ENCODE measurements at regions not wholly inside any gene's neighbourhood (a gene's known extent, or its start where the extent isn't known, plus 50 kb on each side); places are given as distances from the start of the nearest gene placed in this dataset.
A peak's percentile ranks its signal among the peaks of the same experiment; 100 is the strongest.

GRCh38 chr16:85319208-85319983 lies 207.1 kb upstream of the CIBAR2 start:
- intact Hi-C loops (cut with DNase I): no loop called here
- TF ChIP-seq CTCF (IDR thresholded peaks at IDR 0.05) (no peak), POLR2A (IDR thresholded peaks at IDR 0.05) (no peak)
- peak overlapping the region; percentile 65 to 96 (median 88) for H3K27ac ChIP-seq
- no peaks in the 10 kb centered on the region for H3K9me3 ChIP-seq
- no peaks in the 10 kb centered on the region for H3K36me3 ChIP-seq (replicated peaks in 1 of 2; ENCODE audit: insufficient read depth in 1 of 2, low read depth in 2 of 2)
- DNase-seq: no peak
- H3K4me3 ChIP-seq: no peak overlapping the region
- no peak for ATAC-seq
- no peaks in the 10 kb centered on the region for H3K27me3 ChIP-seq
- peaks cover 81% of the 10 kb centered on the region for H3K4me1 ChIP-seq
- WGBS, 2 donors: 92 to 96% methylated on average over 12 to 24 of the region's 24 CpGs

- TF ChIP-seq CTCF (IDR thresholded peaks at IDR 0.05) (no peak), POLR2A (IDR thresholded peaks at IDR 0.05) (no peak)
- Histone ChIP-seq H3K27me3 (no peaks in the 10 kb centered on the region), H3K27ac (peak overlapping the region; percentile 46 to 96 (median 88)), H3K36me3 (replicated peaks in 1 of 2; ENCODE audit: insufficient read depth in 1 of 2, low read depth in 2 of 2) (no peaks in the 10 kb centered on the region), H3K4me3 (no peak overlapping the region), H3K9me3 (no peaks in the 10 kb centered on the region), H3K4me1 (peaks cover 81% of the 10 kb centered on the region)
- ATAC-seq (no peak), DNase-seq (no peak)
- 83 to 85% methylated on average over 19 of the region's 19 CpGs for WGBS, 2 donors
- intact Hi-C loops (cut with DNase I): no loop called here
Measured at GRCh38 chr16:85319984-85320440, 207.7 kb upstream of the CIBAR2 start.

DNA sequence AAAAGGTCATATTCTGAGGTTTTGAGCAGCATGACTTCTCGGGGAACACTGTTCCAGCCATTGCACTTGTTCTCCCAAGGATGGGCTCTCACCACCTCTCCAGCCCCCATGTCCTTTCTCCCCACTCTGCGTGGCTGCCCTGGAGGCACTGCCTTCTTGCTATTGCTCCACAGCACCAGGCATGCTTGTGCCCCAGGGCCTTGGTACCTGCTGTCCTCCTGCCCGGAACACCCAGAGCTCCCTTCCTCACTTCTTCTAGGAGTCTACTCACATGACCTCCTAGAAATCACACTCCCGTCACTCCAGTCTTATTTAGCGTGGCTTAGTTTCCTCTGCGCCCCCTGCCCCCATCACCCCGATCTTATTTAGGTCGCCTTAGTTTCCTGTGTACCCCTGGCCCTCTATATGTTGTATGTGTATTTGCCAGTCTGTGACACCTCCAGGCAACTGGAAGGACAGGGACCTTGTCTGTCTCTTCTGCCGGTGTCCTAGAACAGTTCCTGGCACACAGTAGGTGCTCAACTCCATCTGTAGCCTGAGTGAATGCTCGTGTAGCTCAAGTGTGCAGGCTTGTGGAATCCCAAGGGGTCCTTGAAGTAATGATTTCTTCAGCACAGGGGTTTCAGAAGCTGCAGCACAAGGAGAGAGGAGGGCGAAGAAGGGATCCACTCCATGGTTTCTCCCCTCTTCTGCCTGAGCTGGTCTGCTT lies 208.6 kb upstream of the CIBAR2 start:
- 83 to 86% methylated on average over 11 of the region's 11 CpGs for WGBS, 2 donors
- TF ChIP-seq POLR2A (IDR thresholded peaks at IDR 0.05) (no peak), CTCF (IDR thresholded peaks at IDR 0.05) (no peak)
- Histone ChIP-seq H3K4me1 (peaks cover 81% of the 10 kb centered on the region), H3K4me3 (no peak overlapping the region), H3K27ac (peak overlapping the region; percentile 50 to 96 (median 90)), H3K27me3 (no peaks in the 10 kb centered on the region), H3K36me3 (replicated peaks in 1 of 2; ENCODE audit: insufficient read depth in 1 of 2, low read depth in 2 of 2) (no peaks in the 10 kb centered on the region), H3K9me3 (no peaks in the 10 kb centered on the region)
- intact Hi-C loops (cut with DNase I): no loop called here
- ATAC-seq (no peak), DNase-seq (no peak)

DNA sequence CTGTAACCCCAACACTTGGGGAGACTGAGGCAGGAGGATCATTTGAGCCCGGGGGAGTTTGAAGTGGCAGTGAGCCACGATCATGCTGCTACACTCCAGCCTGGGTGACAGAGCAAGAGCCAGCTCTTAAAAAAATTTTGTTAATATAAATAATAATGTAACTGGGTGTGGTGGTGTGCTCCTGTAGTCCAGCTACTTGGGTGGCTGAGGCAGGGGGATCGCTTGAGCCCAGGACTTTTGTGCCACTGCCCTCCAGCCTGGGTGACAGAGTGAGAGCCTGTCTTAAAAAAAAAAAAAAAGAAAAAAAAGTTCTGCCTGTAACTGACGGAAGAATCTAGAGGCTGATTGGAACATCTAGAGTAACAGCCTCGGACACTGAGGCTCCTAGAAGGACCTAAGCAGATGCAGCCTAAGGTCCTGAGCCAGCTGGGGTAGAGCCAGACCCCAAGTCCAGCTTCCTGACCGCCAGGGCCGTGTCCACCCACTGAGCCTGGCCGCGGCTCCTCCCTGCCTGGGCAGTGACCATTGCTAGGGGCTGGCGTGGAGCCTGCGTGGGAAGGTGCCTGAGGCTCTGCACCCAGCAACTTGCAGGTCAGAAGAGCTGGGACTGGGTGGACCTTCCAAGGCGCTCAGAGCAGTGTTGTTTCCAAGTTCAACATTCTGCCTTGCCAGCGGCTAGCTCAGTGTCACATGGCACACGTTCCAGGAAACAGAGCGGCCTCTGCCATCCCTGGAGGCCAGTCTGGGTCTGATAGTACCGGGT lies 209.4 kb upstream of the CIBAR2 start:
- Histone ChIP-seq H3K4me1 (peaks cover 73% of the 10 kb centered on the region), H3K9me3 (no peaks in the 10 kb centered on the region), H3K27me3 (no peaks in the 10 kb centered on the region), H3K36me3 (replicated peaks in 1 of 2; ENCODE audit: insufficient read depth in 1 of 2, low read depth in 2 of 2) (no peaks in the 10 kb centered on the region), H3K27ac (peak overlapping the region; percentile 87 to 96 (median 92)), H3K4me3 (no peak overlapping the region)
- DNase-seq (peak; percentile 94 to 99 (median 98)), ATAC-seq (peak; percentile 84)
- TF ChIP-seq POLR2A (IDR thresholded peaks at IDR 0.05) (peak; percentile 41 to 70 (median 60)), CTCF (IDR thresholded peaks at IDR 0.05) (peak in 1 of 7 experiments; percentile 21)
- intact Hi-C loops (cut with DNase I): no loop called here
- WGBS, 2 donors: 8 to 11% methylated on average over 9 to 16 of the region's 16 CpGs

All from body of pancreas (tissue), 4 donors.